ENCODE measurements at regions not wholly inside any gene's neighbourhood (a gene's known extent, or its start where the extent isn't known, plus 50 kb on each side); places are given as distances from the start of the nearest gene placed in this dataset.

DNA sequence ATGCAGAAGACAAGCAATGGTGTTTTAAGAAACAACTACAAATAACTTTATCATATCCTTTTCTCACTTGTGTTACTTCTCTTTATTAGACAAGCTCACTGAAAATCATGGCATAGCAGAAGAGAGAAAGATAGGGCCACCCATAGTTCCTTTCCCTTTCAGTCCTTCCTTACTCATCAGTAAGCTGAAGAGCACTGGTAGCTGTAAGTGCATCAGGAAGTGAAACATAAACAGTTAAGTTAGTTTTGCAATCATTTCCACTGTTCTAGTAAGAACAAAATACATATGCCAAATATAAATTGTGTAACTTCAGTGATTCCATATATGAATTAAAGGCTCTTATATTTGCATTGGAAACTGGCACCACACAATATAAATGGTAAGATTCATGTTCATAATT lies 220.1 kb downstream of the HACE1 start:
- no peak overlapping the region for H3K9ac ChIP-seq (ENCODE audit: insufficient read depth, low read depth, low read length)
- H3K9me3 ChIP-seq (ENCODE audit: low read length) = no peaks in the 10 kb centered on the region
- no peak overlapping the region for H3K27ac ChIP-seq (ENCODE audit: extremely low read length, insufficient read depth, low read length)
- H3K4me1 ChIP-seq (ENCODE audit: insufficient read depth, low read length) = no peaks in the 10 kb centered on the region
- H2AFZ ChIP-seq (ENCODE audit: low read length) = no peak overlapping the region
- FAIRE-seq = no peak
- no peaks in the 10 kb centered on the region for H3K27me3 ChIP-seq (ENCODE audit: control insufficient read depth in 1 of 2, insufficient read depth in 2 of 2, low read length in 2 of 2)
- in situ Hi-C loops (cut with HindIII; ENCODE audit: extremely low pct_ligation_motif_present, low pct_unique_long_range_greater_than_20kb) (no loop called here), intact Hi-C loops (cut with micrococcal nuclease; ENCODE audit: unreplicated experiment) (no loop called here)
- no peak for ATAC-seq
- no peak for DNase-seq (ENCODE audit: low spot score)
- ChIA-PET CTCF (ENCODE audit: low intra/inter-chr PET ratio, low total read pairs) (no interaction called here), POLR2A (no interaction called here)
- no peak overlapping the region for H3K4me2 ChIP-seq (ENCODE audit: low read depth, low read length)
- BruUV-seq (replicated peaks) = no TSS peak
- no peak overlapping the region for H3K4me3 ChIP-seq (replicated peaks in 1 of 3; ENCODE audit: insufficient read depth in 1 of 3, low read depth in 2 of 3, low read length in 3 of 3)
- H4K20me1 ChIP-seq (ENCODE audit: insufficient read depth, low read length) = no peaks in the 10 kb centered on the region
- no peak for TF ChIP-seq NCOA5 (CRISPR knock-in tag; IDR thresholded peaks at IDR 0.05)
- no peak for TF ChIP-seq HOXD1 (CRISPR knock-in tag; IDR thresholded peaks at IDR 0.05)
- no peak for TF ChIP-seq ZSCAN30 (CRISPR knock-in tag; IDR thresholded peaks at IDR 0.05)
- no peak for TF ChIP-seq ZNF749 (CRISPR knock-in tag; IDR thresholded peaks at IDR 0.05; ENCODE audit: borderline replicate concordance)
- TF ChIP-seq, protein P1, sequence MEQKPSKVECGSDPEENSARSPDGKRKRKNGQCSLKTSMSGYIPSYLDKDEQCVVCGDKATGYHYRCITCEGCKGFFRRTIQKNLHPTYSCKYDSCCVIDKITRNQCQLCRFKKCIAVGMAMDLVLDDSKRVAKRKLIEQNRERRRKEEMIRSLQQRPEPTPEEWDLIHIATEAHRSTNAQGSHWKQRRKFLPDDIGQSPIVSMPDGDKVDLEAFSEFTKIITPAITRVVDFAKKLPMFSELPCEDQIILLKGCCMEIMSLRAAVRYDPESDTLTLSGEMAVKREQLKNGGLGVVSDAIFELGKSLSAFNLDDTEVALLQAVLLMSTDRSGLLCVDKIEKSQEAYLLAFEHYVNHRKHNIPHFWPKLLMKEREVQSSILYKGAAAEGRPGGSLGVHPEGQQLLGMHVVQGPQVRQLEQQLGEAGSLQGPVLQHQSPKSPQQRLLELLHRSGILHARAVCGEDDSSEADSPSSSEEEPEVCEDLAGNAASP (CRISPR knock-in tag; IDR thresholded peaks at IDR 0.05; ENCODE audit: borderline replicate concordance) = no peak
- no peak for TF ChIP-seq FOXP1 (IDR thresholded peaks at IDR 0.05)
- TF ChIP-seq FOXP1 (CRISPR knock-in tag; IDR thresholded peaks at IDR 0.05) = no peak
- no peak for TF ChIP-seq ZNF205 (CRISPR knock-in tag; IDR thresholded peaks at IDR 0.05)
- H3K36me3 ChIP-seq (replicated peaks in 1 of 2; ENCODE audit: control insufficient read depth in 1 of 2, insufficient read depth in 2 of 2, low read length in 2 of 2) = no peaks in the 10 kb centered on the region
- no peaks in the 10 kb centered on the region for H3K79me2 ChIP-seq (ENCODE audit: insufficient read depth, low read length)

DNA sequence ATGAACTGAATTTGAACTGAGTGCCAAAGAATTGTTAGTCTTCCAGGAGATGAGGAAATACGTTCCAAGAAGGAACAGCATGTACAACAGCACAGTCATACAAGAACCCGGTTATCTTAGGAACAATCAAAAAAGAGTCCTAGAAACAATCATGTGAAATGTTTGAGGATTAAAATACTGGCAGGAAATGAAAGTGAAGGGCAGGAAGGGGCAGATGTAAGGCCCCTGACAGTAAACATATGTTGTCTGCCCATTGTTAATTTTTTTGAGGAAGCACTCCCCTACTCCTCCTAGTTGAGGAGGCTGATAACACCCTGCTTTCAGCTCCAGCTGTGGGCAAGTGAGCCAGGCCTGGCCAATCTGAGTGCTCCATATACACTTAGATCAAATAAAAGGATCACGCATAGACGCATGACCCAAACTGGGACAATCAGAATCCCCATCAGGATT lies 220.9 kb downstream of the HACE1 start:
- no peaks in the 10 kb centered on the region for H4K20me1 ChIP-seq (ENCODE audit: insufficient read depth, low read length)
- TF ChIP-seq ATF1 (CRISPR knock-in tag; IDR thresholded peaks at IDR 0.05) = no peak
- no peak for TF ChIP-seq ZNF441 (CRISPR knock-in tag; IDR thresholded peaks at IDR 0.05; ENCODE audit: borderline replicate concordance)
- TF ChIP-seq PHF5A (CRISPR knock-in tag; IDR thresholded peaks at IDR 0.05; ENCODE audit: low read depth, unreplicated experiment) = no peak
- no TSS peak for BruUV-seq (replicated peaks)
- H3K4me2 ChIP-seq (ENCODE audit: low read depth, low read length) = no peak overlapping the region
- no peak overlapping the region for H3K4me3 ChIP-seq (replicated peaks in 1 of 3; ENCODE audit: insufficient read depth in 1 of 3, low read depth in 2 of 3, low read length in 3 of 3)
- H3K27me3 ChIP-seq (ENCODE audit: control insufficient read depth in 1 of 2, insufficient read depth in 2 of 2, low read length in 2 of 2) = no peaks in the 10 kb centered on the region
- H3K9me3 ChIP-seq (ENCODE audit: low read length) = no peaks in the 10 kb centered on the region
- no peaks in the 10 kb centered on the region for H3K79me2 ChIP-seq (ENCODE audit: insufficient read depth, low read length)
- CTCF ChIA-PET (ENCODE audit: low intra/inter-chr PET ratio, low total read pairs) = no interaction called here
- WGBS (ENCODE audit: low lambda C conversion rate) = 2% methylated on average over 2 of the region's 4 CpGs
- no peaks in the 10 kb centered on the region for H3K36me3 ChIP-seq (replicated peaks in 1 of 2; ENCODE audit: control insufficient read depth in 1 of 2, insufficient read depth in 2 of 2, low read length in 2 of 2)
- ATAC-seq = no peak
- POLR2A ChIA-PET = no interaction called here
- intact Hi-C loops (cut with micrococcal nuclease; ENCODE audit: unreplicated experiment) = no loop called here
- H3K9ac ChIP-seq (ENCODE audit: insufficient read depth, low read depth, low read length) = no peak overlapping the region
- H2AFZ ChIP-seq (ENCODE audit: low read length) = no peak overlapping the region
- in situ Hi-C loops (cut with HindIII; ENCODE audit: extremely low pct_ligation_motif_present, low pct_unique_long_range_greater_than_20kb) = no loop called here
- H3K4me1 ChIP-seq (ENCODE audit: insufficient read depth, low read length) = no peaks in the 10 kb centered on the region
- FAIRE-seq = no peak
- no peak overlapping the region for H3K27ac ChIP-seq (ENCODE audit: extremely low read length, insufficient read depth, low read length)
- DNase-seq (ENCODE audit: low spot score) = no peak

Data from HepG2 (cell line).